ENCODE measurements at regions not wholly inside any gene's neighbourhood (a gene's known extent, or its start where the extent isn't known, plus 50 kb on each side); places are given as distances from the start of the nearest gene placed in this dataset.

GRCh38 chr16:85384833-85385462 lies 228.2 kb upstream of the GSE1 start:
- dilution Hi-C loops (cut with MboI; ENCODE audit: extremely low pct_ligation_motif_present, low sequenced_read_pairs), result no loop called here
- Histone ChIP-seq H3K27ac (ENCODE audit: control insufficient read depth, insufficient read depth, low read length) (peak overlapping the region; percentile 60), H3K79me2 (ENCODE audit: control insufficient read depth, insufficient read depth, low read length) (no peaks in the 10 kb centered on the region), H3K9ac (ENCODE audit: control insufficient read depth, extremely low read depth, insufficient read depth, low read length) (peak overlapping the region; percentile 24), H3K27me3 (ENCODE audit: control insufficient read depth, extremely low read depth, insufficient read depth, low read length) (peaks cover 11% of the 10 kb centered on the region), H4K20me1 (ENCODE audit: control insufficient read depth, extremely low read depth, insufficient read depth, low read length) (no peaks in the 10 kb centered on the region), H3K36me3 (ENCODE audit: control insufficient read depth in 2 of 2, extremely low read depth in 1 of 2, insufficient read depth in 2 of 2, low read length in 2 of 2) (no peaks in the 10 kb centered on the region), H3K9me1 (ENCODE audit: control insufficient read depth, extremely low read depth, insufficient read depth, low read length) (no peaks in the 10 kb centered on the region), H3K4me3 (ENCODE audit: control insufficient read depth in 2 of 3, extremely low read depth in 1 of 3, insufficient read depth in 2 of 3, low read depth in 1 of 3, low read length in 3 of 3) (peak overlapping the region in 1 of 3 experiments; percentile 23), H3K4me1 (ENCODE audit: control insufficient read depth, extremely low read depth, insufficient read depth, low read length) (peaks cover 23% of the 10 kb centered on the region), H3K9me3 (ENCODE audit: control insufficient read depth, low read depth, low read length) (no peaks in the 10 kb centered on the region), H2AFZ (ENCODE audit: control insufficient read depth, low read length) (no peak overlapping the region), H3K4me2 (ENCODE audit: control insufficient read depth, extremely low read depth, insufficient read depth, low read depth, low read length) (peak overlapping the region; percentile 71)
- TF ChIP-seq EZH2 (IDR thresholded peaks at IDR 0.05; ENCODE audit: low read length) (no peak), CTCF (optimal IDR thresholded peaks at IDR 0.05 in 1 of 3, IDR thresholded peaks at IDR 0.05 in 1 of 3, conservative IDR thresholded peaks at IDR 0.05 in 1 of 3; ENCODE audit: extremely low read depth in 1 of 3, insufficient read depth in 2 of 3, low read length in 3 of 3) (no peak)
- no peak for DNase-seq (ENCODE audit: low read depth, low spot score)
- FAIRE-seq, result peak; percentile 26

GRCh38 chr16:85385463-85386331 lies 227.4 kb upstream of the GSE1 start:
- H3K4me2 ChIP-seq (ENCODE audit: control insufficient read depth, extremely low read depth, insufficient read depth, low read depth, low read length), result peak overlapping the region; percentile 71
- no peak overlapping the region for H3K27ac ChIP-seq (ENCODE audit: control insufficient read depth, insufficient read depth, low read length)
- peaks cover 28% of the 10 kb centered on the region for H3K4me1 ChIP-seq (ENCODE audit: control insufficient read depth, extremely low read depth, insufficient read depth, low read length)
- H3K4me3 ChIP-seq (ENCODE audit: control insufficient read depth in 2 of 3, extremely low read depth in 1 of 3, insufficient read depth in 2 of 3, low read depth in 1 of 3, low read length in 3 of 3), result peak overlapping the region in 1 of 3 experiments; percentile 23
- dilution Hi-C loops (cut with MboI; ENCODE audit: extremely low pct_ligation_motif_present, low sequenced_read_pairs), result no loop called here
- no peaks in the 10 kb centered on the region for H3K79me2 ChIP-seq (ENCODE audit: control insufficient read depth, insufficient read depth, low read length)
- TF ChIP-seq CTCF (optimal IDR thresholded peaks at IDR 0.05 in 1 of 3, IDR thresholded peaks at IDR 0.05 in 1 of 3, conservative IDR thresholded peaks at IDR 0.05 in 1 of 3; ENCODE audit: extremely low read depth in 1 of 3, insufficient read depth in 2 of 3, low read length in 3 of 3), result no peak
- TF ChIP-seq EZH2 (IDR thresholded peaks at IDR 0.05; ENCODE audit: low read length), result no peak
- DNase-seq (ENCODE audit: low read depth, low spot score), result no peak
- H2AFZ ChIP-seq (ENCODE audit: control insufficient read depth, low read length), result no peak overlapping the region
- H3K36me3 ChIP-seq (ENCODE audit: control insufficient read depth in 2 of 2, extremely low read depth in 1 of 2, insufficient read depth in 2 of 2, low read length in 2 of 2), result no peaks in the 10 kb centered on the region
- H3K9me3 ChIP-seq (ENCODE audit: control insufficient read depth, low read depth, low read length), result no peaks in the 10 kb centered on the region
- no peak for FAIRE-seq
- H3K9ac ChIP-seq (ENCODE audit: control insufficient read depth, extremely low read depth, insufficient read depth, low read length), result no peak overlapping the region
- H4K20me1 ChIP-seq (ENCODE audit: control insufficient read depth, extremely low read depth, insufficient read depth, low read length), result no peaks in the 10 kb centered on the region
- peaks cover 5% of the 10 kb centered on the region for H3K27me3 ChIP-seq (ENCODE audit: control insufficient read depth, extremely low read depth, insufficient read depth, low read length)
- H3K9me1 ChIP-seq (ENCODE audit: control insufficient read depth, extremely low read depth, insufficient read depth, low read length), result no peaks in the 10 kb centered on the region
